Activated B cell treated with CpG ODN at 0.5 μM for 24 hours (primary cell): ENCODE measurements at regions not wholly inside any gene's neighbourhood (a gene's known extent, or its start where the extent isn't known, plus 50 kb on each side); places are given as distances from the start of the nearest gene placed in this dataset.

ENCODE experiments used
- ATAC-seq: fragments of 200-7000 bp; cut with Tn5 transposase; one replicate; pipeline ENCODE4 v1.10.0; 2021; ENCODE audit warnings: low read depth, mild to moderate bottlenecking, moderate library complexity
- CTCF ChIA-PET: fragments of 350-600 bp; sonication (Branson Sonifier 250); formaldehyde crosslinking; loops from one replicate; lab custom pipeline; 2021; ENCODE audit warnings: antibody characterized with exemption; lab: Charles Lee
- POLR2A ChIA-PET: fragments of 350-600 bp; sonication (Branson Sonifier 250); formaldehyde crosslinking; loops from one replicate; lab custom pipeline; 2021; ENCODE audit warnings: antibody characterized with exemption; lab: Charles Lee
- DNase-seq: peaks from one replicate; pipeline ENCODE4 v3.0.0; 2022
- H3K27ac Mint-ChIP-seq: one replicate; pipeline ENCODE4 v1.8.0; 2020; ENCODE audit warnings: mixed read lengths
- H3K27me3 Mint-ChIP-seq: one replicate; pipeline ENCODE4 v1.8.0; 2021; ENCODE audit warnings: mixed read lengths
- H3K36me3 Mint-ChIP-seq: one replicate; pipeline ENCODE4 v1.8.0; 2021; ENCODE audit warnings: low read depth, mixed read lengths
- H3K4me1 Mint-ChIP-seq: one replicate; pipeline ENCODE4 v1.8.0; 2021; ENCODE audit warnings: mixed read lengths
- H3K4me3 Mint-ChIP-seq: one replicate; pipeline ENCODE4 v1.8.0; 2020; ENCODE audit warnings: mild to moderate bottlenecking, mixed read lengths
- H3K9me3 Mint-ChIP-seq: one replicate; pipeline ENCODE4 v1.8.0; 2020; ENCODE audit warnings: mixed read lengths
- intact Hi-C: fragments of 100-400 bp; cut with micrococcal nuclease; formaldehyde crosslinking; loops from one replicate; pipeline ENCODE4 v1.15.1; 2024
- TF ChIP-seq, protein P1 (sequence below): fragments of 200-600 bp; IDR thresholded peaks from one replicate; pipeline ENCODE4 v1.8.0; 2022; ENCODE audit warnings: antibody characterized with exemption, mild to moderate bottlenecking

DNA sequence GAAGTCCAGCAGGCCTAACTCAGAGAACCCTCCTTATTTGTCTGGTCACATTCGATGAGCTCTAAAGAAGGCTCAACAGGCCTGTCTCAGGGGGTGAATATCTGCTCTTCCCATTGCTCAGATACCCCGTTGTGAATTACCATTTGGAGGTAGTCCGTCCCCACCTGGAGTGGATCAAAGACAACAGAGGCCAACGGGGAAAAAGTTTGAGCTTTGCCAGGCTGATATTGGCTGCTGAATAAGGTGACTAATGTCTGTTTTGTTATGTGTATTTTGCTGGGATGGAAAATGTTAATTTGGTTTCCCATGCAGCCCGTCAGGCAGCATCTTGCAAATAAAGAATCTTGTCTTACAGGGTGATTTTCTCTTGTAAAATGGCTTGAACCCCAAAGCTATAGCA, 69.2 kb upstream of the EPS8L3 start:
- H3K9me3 Mint-ChIP-seq: peaks cover 9% of the 10 kb centered on the region
- no peak for DNase-seq
- H3K27ac Mint-ChIP-seq: no peak overlapping the region
- H3K36me3 Mint-ChIP-seq: no peaks in the 10 kb centered on the region
- peaks cover 16% of the 10 kb centered on the region for H3K27me3 Mint-ChIP-seq
- ChIA-PET POLR2A (no interaction called here), CTCF (no interaction called here)
- H3K4me1 Mint-ChIP-seq: no peaks in the 10 kb centered on the region
- ATAC-seq: no peak
- no peak overlapping the region for H3K4me3 Mint-ChIP-seq
- intact Hi-C loops: no loop called here
- TF ChIP-seq, protein P1, sequence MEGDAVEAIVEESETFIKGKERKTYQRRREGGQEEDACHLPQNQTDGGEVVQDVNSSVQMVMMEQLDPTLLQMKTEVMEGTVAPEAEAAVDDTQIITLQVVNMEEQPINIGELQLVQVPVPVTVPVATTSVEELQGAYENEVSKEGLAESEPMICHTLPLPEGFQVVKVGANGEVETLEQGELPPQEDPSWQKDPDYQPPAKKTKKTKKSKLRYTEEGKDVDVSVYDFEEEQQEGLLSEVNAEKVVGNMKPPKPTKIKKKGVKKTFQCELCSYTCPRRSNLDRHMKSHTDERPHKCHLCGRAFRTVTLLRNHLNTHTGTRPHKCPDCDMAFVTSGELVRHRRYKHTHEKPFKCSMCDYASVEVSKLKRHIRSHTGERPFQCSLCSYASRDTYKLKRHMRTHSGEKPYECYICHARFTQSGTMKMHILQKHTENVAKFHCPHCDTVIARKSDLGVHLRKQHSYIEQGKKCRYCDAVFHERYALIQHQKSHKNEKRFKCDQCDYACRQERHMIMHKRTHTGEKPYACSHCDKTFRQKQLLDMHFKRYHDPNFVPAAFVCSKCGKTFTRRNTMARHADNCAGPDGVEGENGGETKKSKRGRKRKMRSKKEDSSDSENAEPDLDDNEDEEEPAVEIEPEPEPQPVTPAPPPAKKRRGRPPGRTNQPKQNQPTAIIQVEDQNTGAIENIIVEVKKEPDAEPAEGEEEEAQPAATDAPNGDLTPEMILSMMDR: no peak

DNA sequence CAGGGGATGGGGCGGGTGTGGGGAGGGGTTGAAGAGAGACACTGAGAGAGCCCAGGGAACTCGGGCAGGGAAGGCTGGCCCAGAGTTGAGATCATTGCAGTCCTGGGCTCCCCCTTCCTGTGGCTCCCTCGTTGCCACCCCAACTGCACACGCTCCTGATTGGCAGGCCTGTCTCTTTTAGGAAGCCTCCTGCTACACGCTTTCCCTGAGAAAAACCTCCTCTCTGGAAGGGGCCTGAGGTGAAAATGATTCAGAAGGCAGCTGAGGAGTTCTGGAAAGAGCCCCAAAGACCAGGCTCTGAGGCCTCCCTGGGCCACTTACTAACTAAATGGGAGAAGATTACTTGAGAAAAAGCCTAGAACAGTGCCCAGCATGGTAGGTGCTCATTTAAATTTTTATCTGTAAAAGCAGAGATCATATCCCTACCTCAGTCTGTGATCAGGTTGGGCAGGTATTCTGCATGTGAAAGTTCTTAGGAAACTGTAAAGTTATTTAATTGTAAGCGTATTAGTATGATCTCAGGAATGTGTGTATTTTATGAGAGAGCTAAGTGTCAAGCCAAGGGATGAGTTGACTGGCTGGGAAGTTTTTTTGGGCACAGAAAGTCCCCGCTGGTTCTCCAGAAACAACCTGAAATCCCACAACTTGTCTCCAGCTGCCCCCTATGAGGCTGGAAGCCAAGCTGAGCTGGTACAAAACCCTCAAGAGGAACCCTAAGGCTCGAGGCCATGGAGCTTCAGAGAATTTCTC, 65.2 kb upstream of the EPS8L3 start:
- H3K27me3 Mint-ChIP-seq: peaks cover 8% of the 10 kb centered on the region
- H3K27ac Mint-ChIP-seq: no peak overlapping the region
- ChIA-PET CTCF (no interaction called here), POLR2A (no interaction called here)
- intact Hi-C loops: no loop called here
- no peaks in the 10 kb centered on the region for H3K9me3 Mint-ChIP-seq
- H3K36me3 Mint-ChIP-seq: no peaks in the 10 kb centered on the region
- H3K4me1 Mint-ChIP-seq: peaks cover 5% of the 10 kb centered on the region
- ATAC-seq (no peak), DNase-seq (no peak)
- H3K4me3 Mint-ChIP-seq: no peak overlapping the region
- TF ChIP-seq, protein P1: no peak

DNA sequence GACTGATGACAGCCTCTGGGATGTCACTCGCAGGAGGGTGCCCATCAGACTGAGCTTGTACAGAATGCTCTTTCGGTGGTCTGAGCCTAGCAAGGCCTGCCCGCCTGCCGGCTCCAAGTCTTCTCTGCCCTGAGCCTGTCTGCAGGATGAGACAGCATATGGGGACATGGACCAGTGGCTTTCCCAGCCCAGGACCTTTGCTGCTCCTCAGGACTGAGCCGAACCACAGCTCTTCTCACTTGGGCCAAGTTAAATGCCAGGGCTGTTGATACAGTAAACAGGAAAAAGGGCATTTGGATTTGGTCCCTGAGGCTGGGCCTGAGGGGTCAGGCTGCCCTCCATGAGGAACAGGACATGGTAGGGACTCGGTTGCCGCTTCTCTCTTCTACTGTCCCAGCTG, 64.3 kb upstream of the EPS8L3 start:
- POLR2A ChIA-PET: no interaction called here
- no peaks in the 10 kb centered on the region for H3K9me3 Mint-ChIP-seq
- DNase-seq (no peak), ATAC-seq (no peak)
- H3K4me3 Mint-ChIP-seq: no peak overlapping the region
- TF ChIP-seq, protein P1: no peak
- H3K27ac Mint-ChIP-seq: no peak overlapping the region
- CTCF ChIA-PET: no interaction called here
- H3K36me3 Mint-ChIP-seq: no peaks in the 10 kb centered on the region
- intact Hi-C loops: no loop called here
- peaks cover 6% of the 10 kb centered on the region for H3K27me3 Mint-ChIP-seq
- H3K4me1 Mint-ChIP-seq: peaks cover 5% of the 10 kb centered on the region

DNA sequence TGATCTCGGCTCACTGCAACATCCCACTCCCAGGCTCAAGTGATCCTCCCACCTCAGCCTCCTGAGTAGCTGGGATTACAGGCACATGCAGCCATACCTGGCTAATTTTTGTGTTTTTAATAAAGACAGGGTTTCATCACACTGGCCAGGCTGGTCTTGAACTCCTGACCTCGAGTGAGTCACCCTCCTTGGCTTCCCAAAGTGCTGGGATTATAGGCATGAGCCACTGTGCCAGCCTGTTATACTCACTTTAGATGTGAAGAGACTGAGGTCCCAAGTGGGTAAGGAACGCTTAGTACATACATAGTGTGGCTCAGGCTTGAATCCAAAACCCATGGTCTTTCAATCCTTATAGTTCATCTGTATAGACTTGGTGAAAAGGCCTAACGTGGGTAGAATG, 63.7 kb upstream of the EPS8L3 start:
- no peak overlapping the region for H3K4me3 Mint-ChIP-seq
- no peaks in the 10 kb centered on the region for H3K36me3 Mint-ChIP-seq
- DNase-seq: no peak
- H3K27me3 Mint-ChIP-seq: peaks cover 6% of the 10 kb centered on the region
- TF ChIP-seq, protein P1: no peak
- peaks cover 5% of the 10 kb centered on the region for H3K4me1 Mint-ChIP-seq
- H3K27ac Mint-ChIP-seq: no peak overlapping the region
- intact Hi-C loops: no loop called here
- ATAC-seq: no peak
- H3K9me3 Mint-ChIP-seq: no peaks in the 10 kb centered on the region
- POLR2A ChIA-PET: no interaction called here
- CTCF ChIA-PET: no interaction called here

DNA sequence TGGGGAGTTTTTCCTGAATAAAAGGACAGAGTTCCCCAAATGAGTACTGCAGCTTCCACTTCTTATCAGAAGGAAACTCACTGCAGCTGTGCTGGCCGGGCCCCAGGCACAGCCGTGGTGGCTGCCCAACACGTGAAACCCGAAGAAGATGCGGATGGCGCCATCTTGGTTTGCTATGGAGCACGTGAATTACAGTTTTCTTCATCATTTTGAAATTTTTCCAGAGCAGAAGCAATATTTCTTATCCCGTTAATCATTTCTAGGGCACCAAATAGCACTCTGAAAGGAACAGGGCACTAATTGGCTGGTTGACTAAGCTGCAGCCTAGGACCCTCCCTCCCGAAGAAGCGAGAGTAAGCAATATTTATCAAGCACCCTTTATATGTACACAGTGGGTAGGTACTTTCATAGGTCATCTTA, 63.2 kb upstream of the EPS8L3 start:
- no peak overlapping the region for H3K27ac Mint-ChIP-seq
- no peak overlapping the region for H3K4me3 Mint-ChIP-seq
- no peaks in the 10 kb centered on the region for H3K36me3 Mint-ChIP-seq
- ATAC-seq: no peak
- no peaks in the 10 kb centered on the region for H3K9me3 Mint-ChIP-seq
- H3K4me1 Mint-ChIP-seq: peaks cover 5% of the 10 kb centered on the region
- H3K27me3 Mint-ChIP-seq: peaks cover 3% of the 10 kb centered on the region
- TF ChIP-seq, protein P1: no peak
- no peak for DNase-seq
- CTCF ChIA-PET: no interaction called here
- intact Hi-C loops: no loop called here
- POLR2A ChIA-PET: no interaction called here
